Sigmoid colon (tissue), 6 donors: ENCODE measurements at regions not wholly inside any gene's neighbourhood (a gene's known extent, or its start where the extent isn't known, plus 50 kb on each side); places are given as distances from the start of the nearest gene placed in this dataset.

Source experiments
- DNase-seq: peaks from one replicate; pipeline ENCODE4 v3.0.0-alpha.2; 2019
- H3K27ac ChIP-seq, 4 donors: fragments of 200-600 bp; sonication (generic); one replicate each; pipeline ENCODE4 v1.5.1; 2016 to 2019; ENCODE audit warnings: mild to moderate bottlenecking in 1 of 4
- H3K27me3 ChIP-seq, 3 donors: fragments of 200-600 bp; sonication (generic); one replicate each; pipeline ENCODE4 v1.5.1; 2019; ENCODE audit warnings: mild to moderate bottlenecking in 1 of 3
- H3K36me3 ChIP-seq, 4 donors: fragments of 200-600 bp; sonication (generic); one replicate each; pipeline ENCODE4 v1.5.1; 2016 to 2019
- H3K4me1 ChIP-seq, 4 donors: fragments of 200-600 bp; sonication (generic); one replicate each; pipeline ENCODE4 v1.5.1; 2017 to 2019
- H3K4me3 ChIP-seq, 4 donors: fragments of 200-600 bp; sonication (generic); one replicate each; pipeline ENCODE4 v1.5.1; 2017 to 2019; ENCODE audit warnings: mild to moderate bottlenecking in 2 of 4, moderate library complexity in 1 of 4
- H3K9me3 ChIP-seq, 4 donors: fragments of 200-600 bp in 3 of 4; sonication (generic) in 3 of 4; one replicate each; pipeline versions ENCODE4 v1.5.1 to v1.6.1; 2013 to 2019
- CTCF ChIP-seq, 4 experiments: fragments of 450-650 bp in 3 of 4; fragments of 200-600 bp in 1 of 4; IDR thresholded peaks; one replicate each; pipeline ENCODE4 v1.5.1; 2016 to 2019; ENCODE audit warnings: antibody characterized with exemption in 4 of 4, mild to moderate bottlenecking in 3 of 4, moderate library complexity in 2 of 4
- EP300 ChIP-seq, 4 donors: sonication (generic); formaldehyde crosslinking; IDR thresholded peaks; one replicate each; pipeline ENCODE4 v1.6.1; 2017; ENCODE audit warnings: antibody characterized with exemption in 4 of 4
- POLR2A ChIP-seq, 2 donors: fragments of 450-650 bp; IDR thresholded peaks; one replicate each; pipeline ENCODE4 v1.6.1; 2016; ENCODE audit warnings: antibody characterized with exemption in 2 of 2, mild to moderate bottlenecking in 2 of 2, moderate library complexity in 2 of 2
- POLR2AphosphoS5 ChIP-seq, 4 donors: sonication (generic); formaldehyde crosslinking; IDR thresholded peaks; one replicate each; pipeline ENCODE4 v1.6.1; 2017; ENCODE audit warnings: antibody characterized with exemption in 4 of 4
- WGBS, 2 donors: extraction: QIAGEN DNeasy Blood & Tissue Kit; methylation state at CpG; one replicate each; pipeline ENCODE4 v1.1.7; 2013; 5-methylcytosine and 5-hydroxymethylcytosine counted together
- intact Hi-C: fragments of 100-400 bp; cut with DNase I; formaldehyde crosslinking; loops from one replicate; pipeline ENCODE4 v1.15.1; 2023
- donor health status: healthy with polysubstance abuse.
- donor health status: healthy.

GRCh38 chr9:20048437-20048836, 259.6 kb upstream of the SLC24A2 start:
- TF ChIP-seq EP300 (IDR thresholded peaks at IDR 0.05) (no peak), POLR2A (IDR thresholded peaks at IDR 0.05) (no peak), CTCF (IDR thresholded peaks at IDR 0.05) (no peak), POLR2AphosphoS5 (IDR thresholded peaks at IDR 0.05) (no peak)
- intact Hi-C loops, result no loop called here
- Histone ChIP-seq H3K36me3 (no peaks in the 10 kb centered on the region), H3K4me1 (no peaks in the 10 kb centered on the region), H3K27ac (no peak overlapping the region), H3K4me3 (no peak overlapping the region), H3K9me3 (no peaks in the 10 kb centered on the region), H3K27me3 (no peaks in the 10 kb centered on the region)
- WGBS, 2 donors, result 15 to 39% methylated on average over 2 of the region's 2 CpGs
- DNase-seq, result no peak

DNA sequence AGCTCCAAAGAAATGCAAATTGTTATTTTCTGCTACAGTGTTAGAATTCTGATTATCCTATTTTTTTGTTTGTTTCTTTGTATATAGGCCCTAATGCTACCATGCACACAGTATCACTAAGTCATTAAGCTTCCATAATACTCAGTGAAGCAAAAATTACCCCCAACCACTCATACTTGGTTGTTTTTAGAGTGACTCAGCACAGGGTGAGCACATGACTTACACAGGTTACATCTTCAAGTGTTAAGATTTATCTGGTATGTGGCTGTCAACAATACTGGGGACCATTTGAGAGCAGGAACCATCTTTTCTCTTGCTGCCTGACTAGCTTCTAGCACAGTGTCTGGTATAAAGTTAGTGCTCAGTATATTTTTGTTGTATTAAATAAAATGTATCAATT, 255.8 kb upstream of the SLC24A2 start:
- Histone ChIP-seq H3K4me1 (no peaks in the 10 kb centered on the region), H3K4me3 (no peak overlapping the region), H3K27ac (no peak overlapping the region), H3K36me3 (no peaks in the 10 kb centered on the region), H3K9me3 (no peaks in the 10 kb centered on the region), H3K27me3 (no peaks in the 10 kb centered on the region)
- TF ChIP-seq POLR2AphosphoS5 (IDR thresholded peaks at IDR 0.05), result no peak
- TF ChIP-seq EP300 (IDR thresholded peaks at IDR 0.05), result no peak
- no peak for TF ChIP-seq CTCF (IDR thresholded peaks at IDR 0.05)
- no peak for TF ChIP-seq POLR2A (IDR thresholded peaks at IDR 0.05)
- no peak for DNase-seq
- intact Hi-C loops, result no loop called here

- no peaks in the 10 kb centered on the region for H3K36me3 ChIP-seq
- 85 to 89% methylated on average over 1 of the region's 1 CpG for WGBS, 2 donors
- no peaks in the 10 kb centered on the region for H3K27me3 ChIP-seq
- H3K4me1 ChIP-seq, result no peaks in the 10 kb centered on the region
- H3K27ac ChIP-seq, result no peak overlapping the region
- no peaks in the 10 kb centered on the region for H3K9me3 ChIP-seq
- TF ChIP-seq CTCF (IDR thresholded peaks at IDR 0.05) (no peak), POLR2A (IDR thresholded peaks at IDR 0.05) (no peak), POLR2AphosphoS5 (IDR thresholded peaks at IDR 0.05) (no peak), EP300 (IDR thresholded peaks at IDR 0.05) (no peak)
- no peak for DNase-seq
- intact Hi-C loops, result no loop called here
- H3K4me3 ChIP-seq, result no peak overlapping the region
Measured at GRCh38 chr9:20043461-20043860, 254.6 kb upstream of the SLC24A2 start.

- no peak for DNase-seq
- no peaks in the 10 kb centered on the region for H3K9me3 ChIP-seq
- H3K27me3 ChIP-seq, result no peaks in the 10 kb centered on the region
- no peak overlapping the region for H3K4me3 ChIP-seq
- WGBS, 2 donors, result 53 to 65% methylated on average over 3 of the region's 3 CpGs
- no peak overlapping the region for H3K27ac ChIP-seq
- no peaks in the 10 kb centered on the region for H3K36me3 ChIP-seq
- intact Hi-C loops, result no loop called here
- TF ChIP-seq POLR2AphosphoS5 (IDR thresholded peaks at IDR 0.05) (no peak), EP300 (IDR thresholded peaks at IDR 0.05) (no peak), CTCF (IDR thresholded peaks at IDR 0.05) (no peak), POLR2A (IDR thresholded peaks at IDR 0.05) (no peak)
- no peaks in the 10 kb centered on the region for H3K4me1 ChIP-seq
Measured at GRCh38 chr9:20043035-20043434, 254.2 kb upstream of the SLC24A2 start.

DNA sequence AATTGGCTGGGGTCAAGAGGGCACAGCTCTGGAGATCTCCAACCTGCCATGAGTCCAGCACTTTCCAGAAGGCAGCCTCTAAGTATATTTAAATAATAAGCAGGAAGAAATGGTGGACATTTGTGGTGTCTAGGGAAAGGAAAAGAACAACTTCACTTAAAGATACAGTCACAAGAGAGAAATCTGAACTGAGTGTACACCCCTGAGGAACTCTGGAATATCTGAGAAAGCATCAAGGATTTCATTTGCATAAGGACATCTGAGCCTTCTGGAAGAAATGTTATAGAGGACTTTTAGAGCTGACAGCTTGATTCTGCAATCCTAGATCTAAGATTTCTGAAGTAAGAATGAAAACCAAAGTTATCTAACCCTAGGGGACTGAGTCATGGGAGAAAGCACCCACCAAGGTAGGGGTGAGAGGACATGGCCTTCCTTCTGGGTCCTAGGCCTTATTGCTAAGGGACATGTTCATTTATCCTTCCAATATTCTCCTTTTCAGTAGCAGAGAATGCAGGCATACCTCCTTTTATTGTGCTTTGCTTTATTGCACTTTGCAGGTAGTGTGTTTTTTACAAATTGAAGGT, 253.4 kb upstream of the SLC24A2 start:
- Histone ChIP-seq H3K36me3 (no peaks in the 10 kb centered on the region), H3K9me3 (no peaks in the 10 kb centered on the region), H3K27ac (no peak overlapping the region), H3K4me3 (no peak overlapping the region), H3K4me1 (no peaks in the 10 kb centered on the region), H3K27me3 (no peaks in the 10 kb centered on the region)
- intact Hi-C loops, result no loop called here
- DNase-seq, result no peak
- TF ChIP-seq EP300 (IDR thresholded peaks at IDR 0.05) (no peak), CTCF (IDR thresholded peaks at IDR 0.05) (no peak), POLR2A (IDR thresholded peaks at IDR 0.05) (no peak), POLR2AphosphoS5 (IDR thresholded peaks at IDR 0.05) (no peak)
